HepG2 (cell line): ENCODE measurements at regions not wholly inside any gene's neighbourhood (a gene's known extent, or its start where the extent isn't known, plus 50 kb on each side); places are given as distances from the start of the nearest gene placed in this dataset.

Experiments used
- ATAC-seq: fragments of 200-7000 bp; cut with Tn5 transposase; 3 replicates; pipeline ENCODE4 v1.9.1; 2020; ENCODE audit warnings: mild to moderate bottlenecking, moderate library complexity
- BruUV-seq: library from RNA; stranded (reverse); fragments of 400-500 nt; replicated peaks from 2 replicates; lab custom pipeline; 2021; lab: Mats Ljungman, UMichigan
- CTCF ChIA-PET: fragments of 300-600 bp; formaldehyde crosslinking; extraction: SDS; loops from one replicate; lab custom pipeline; 2021; ENCODE audit warnings: low total read pairs, inconsistent platforms, low intra/inter-chr PET ratio; lab: Yijun Ruan, JAX
- POLR2A ChIA-PET: fragments of 350-600 bp; sonication (Branson Sonifier 250); formaldehyde crosslinking; loops from one replicate; lab custom pipeline; 2020; ENCODE audit warnings: antibody characterized with exemption, inconsistent platforms; lab: Yijun Ruan, JAX
- DNase-seq: peaks from one replicate; pipeline ENCODE4 v3.0.0-alpha.2; 2015; ENCODE audit warnings: low spot score
- FAIRE-seq: peaks from 3 replicates; lab custom pipeline; 2011; peaks lifted over from hg19 to GRCh38; lab: Jason Lieb, UNC
- H2AFZ ChIP-seq: one replicate; pipeline ENCODE4 v1.6.1; 2011; ENCODE audit warnings: low read length, inconsistent platforms
- H3K27ac ChIP-seq: fragments of 300-600 bp; 3 replicates; pipeline ENCODE4 v1.8.0; 2011; ENCODE audit warnings: mixed run types, mild to moderate bottlenecking, mixed read lengths, low read length, inconsistent platforms; ENCODE audit not compliant: insufficient read depth; ENCODE audit errors: extremely low read length
- H3K27me3 ChIP-seq, 2 experiments: fragments of 200-600 bp in 1 of 2; 2 replicates in 1 of 2; 3 replicates in 1 of 2; pipeline versions ENCODE4 v1.6.0 to v1.8.0; 2011; ENCODE audit warnings: low read length in 2 of 2, mild to moderate bottlenecking in 2 of 2, moderate library complexity in 2 of 2, inconsistent platforms in 1 of 2; ENCODE audit not compliant: insufficient read depth in 2 of 2, control insufficient read depth in 1 of 2
- H3K36me3 ChIP-seq, 2 experiments: fragments of 200-600 bp in 1 of 2; replicated peaks in 1 of 2; 2 replicates in 1 of 2; 3 replicates in 1 of 2; pipeline versions ENCODE4 v1.5.1 to v1.8.0; 2011; ENCODE audit warnings: low read length in 2 of 2, inconsistent platforms in 1 of 2; ENCODE audit not compliant: insufficient read depth in 2 of 2, control insufficient read depth in 1 of 2
- H3K4me1 ChIP-seq: 2 replicates; pipeline ENCODE4 v1.5.1; 2012; ENCODE audit warnings: low read length, inconsistent platforms; ENCODE audit not compliant: insufficient read depth
- H3K4me2 ChIP-seq: 2 replicates; pipeline ENCODE4 v1.6.0; 2011; ENCODE audit warnings: low read depth, low read length, inconsistent platforms
- H3K4me3 ChIP-seq, 3 experiments: fragments of 200-600 bp in 1 of 3; sonication (generic), shearing (Covaris generic) in 1 of 3; replicated peaks in 1 of 3; 2 replicates each; pipeline ENCODE4 v1.5.1; 2011 to 2016; ENCODE audit warnings: low read length in 3 of 3, inconsistent platforms in 2 of 3, low read depth in 2 of 3, mild to moderate bottlenecking in 2 of 3, control low read depth in 1 of 3, mixed read lengths in 1 of 3; ENCODE audit not compliant: insufficient read depth in 1 of 3
- H3K79me2 ChIP-seq: one replicate; pipeline ENCODE4 v1.6.1; 2011; ENCODE audit warnings: low read length, inconsistent platforms; ENCODE audit not compliant: insufficient read depth
- H3K9ac ChIP-seq: 2 replicates; pipeline ENCODE4 v1.6.0; 2011; ENCODE audit warnings: mild to moderate bottlenecking, low read depth, low read length, inconsistent platforms; ENCODE audit not compliant: insufficient read depth
- H3K9me3 ChIP-seq: 2 replicates; pipeline ENCODE4 v1.5.1; 2012; ENCODE audit warnings: mild to moderate bottlenecking, low read length
- H4K20me1 ChIP-seq: 2 replicates; pipeline ENCODE4 v1.6.0; 2011; ENCODE audit warnings: inconsistent platforms, mild to moderate bottlenecking, low read length, moderate library complexity; ENCODE audit not compliant: insufficient read depth
- BHLHE40 ChIP-seq: IDR thresholded peaks from 2 replicates; pipeline ENCODE4 v1.6.1; 2011; ENCODE audit warnings: low read length, improper control_type of control experiment
- CEBPG ChIP-seq: IDR thresholded peaks from 2 replicates; pipeline ENCODE4 v1.6.1; 2016
- CHD2 ChIP-seq: IDR thresholded peaks from 2 replicates; pipeline ENCODE4 v1.6.1; 2011; ENCODE audit warnings: low read depth, low read length, improper control_type of control experiment
- HMGXB3 ChIP-seq: sonication (generic); formaldehyde crosslinking; IDR thresholded peaks from 2 replicates; pipeline ENCODE4 v1.4.0; 2020; ENCODE audit warnings: missing genetic modification reagents, borderline replicate concordance
- HOXD1 ChIP-seq: sonication (generic); formaldehyde crosslinking; IDR thresholded peaks from 2 replicates; pipeline ENCODE4 v1.5.0; 2020; ENCODE audit warnings: missing genetic modification reagents
- KLF11 ChIP-seq: IDR thresholded peaks from 2 replicates; pipeline ENCODE4 v1.6.1; 2016; ENCODE audit warnings: missing compliant biosample characterization
- MED1 ChIP-seq: sonication (generic); formaldehyde crosslinking; IDR thresholded peaks from 2 replicates; pipeline ENCODE4 v1.4.0; 2020; ENCODE audit warnings: missing genetic modification reagents
- NAIF1 ChIP-seq: sonication (generic); formaldehyde crosslinking; IDR thresholded peaks from 2 replicates; pipeline ENCODE4 v1.5.0; 2020; ENCODE audit warnings: mild to moderate bottlenecking, missing genetic modification reagents, borderline replicate concordance
- PBX3 ChIP-seq: sonication (generic); formaldehyde crosslinking; IDR thresholded peaks from 2 replicates; pipeline ENCODE4 v1.8.1; 2023; ENCODE audit warnings: missing genetic modification reagents, inconsistent platforms, borderline replicate concordance
- PTBP1 ChIP-seq: fragments of 200-400 bp; formaldehyde crosslinking; IDR thresholded peaks from 2 replicates; pipeline ENCODE4 v1.6.1; 2018; ENCODE audit warnings: low read length, low read depth; ENCODE audit not compliant: poor library complexity, severe bottlenecking
- SMC3 ChIP-seq: IDR thresholded peaks from 2 replicates; pipeline ENCODE4 v1.6.1; 2011; ENCODE audit warnings: low read length, improper control_type of control experiment
- TAF15 ChIP-seq: fragments of 200-400 bp; formaldehyde crosslinking; IDR thresholded peaks from one replicate; pipeline ENCODE4 v1.6.1; 2018; ENCODE audit warnings: mild to moderate bottlenecking, low read depth, low read length; ENCODE audit not compliant: poor library complexity, severe bottlenecking
- TOE1 ChIP-seq: sonication (generic); formaldehyde crosslinking; IDR thresholded peaks from 2 replicates; pipeline ENCODE4 v1.4.0; 2020; ENCODE audit warnings: mild to moderate bottlenecking, missing genetic modification reagents
- YEATS4 ChIP-seq: sonication (generic); formaldehyde crosslinking; IDR thresholded peaks from 2 replicates; pipeline ENCODE4 v1.4.0; 2020; ENCODE audit warnings: missing genetic modification reagents, borderline replicate concordance
- ZNF136 ChIP-seq: sonication (generic); formaldehyde crosslinking; IDR thresholded peaks from 2 replicates; pipeline ENCODE4 v1.8.1; 2022; ENCODE audit warnings: low read depth, mild to moderate bottlenecking, moderate library complexity, missing genetic modification reagents
- ZNF552 ChIP-seq: sonication (generic); formaldehyde crosslinking; IDR thresholded peaks from 2 replicates; pipeline ENCODE4 v1.9.0; 2022; ENCODE audit warnings: missing genetic modification reagents, mild to moderate bottlenecking, borderline replicate concordance
- ZNF572 ChIP-seq: sonication (generic); formaldehyde crosslinking; IDR thresholded peaks from 2 replicates; pipeline ENCODE4 v1.5.1; 2020; ENCODE audit warnings: mild to moderate bottlenecking, missing genetic modification reagents
- ZNF703 ChIP-seq: sonication (generic); formaldehyde crosslinking; IDR thresholded peaks from 2 replicates; pipeline ENCODE4 v1.5.1; 2020; ENCODE audit warnings: missing genetic modification reagents, mild to moderate bottlenecking, moderate library complexity, borderline replicate concordance
- ZNF713 ChIP-seq: sonication (generic); formaldehyde crosslinking; IDR thresholded peaks from 2 replicates; pipeline ENCODE4 v1.4.0; 2020; ENCODE audit warnings: mild to moderate bottlenecking, missing genetic modification reagents
- ZNF790 ChIP-seq: sonication (generic); formaldehyde crosslinking; IDR thresholded peaks from 2 replicates; pipeline ENCODE4 v1.8.0; 2022; ENCODE audit warnings: missing genetic modification reagents, mild to moderate bottlenecking, borderline replicate concordance
- WGBS: methylation state at CpG from one replicate; pipeline ENCODE4 v1.1.6; 2017; ENCODE audit warnings: low lambda C conversion rate; 5-methylcytosine and 5-hydroxymethylcytosine counted together
- in situ Hi-C: cut with HindIII; loops from 2 replicates; pipeline ENCODE4 v1.10.0; 2017; ENCODE audit warnings: low pct_unique_long_range_greater_than_20kb; ENCODE audit not compliant: extremely low pct_ligation_motif_present
- intact Hi-C: fragments of 100-400 bp; cut with micrococcal nuclease; formaldehyde crosslinking; loops from one replicate; pipeline ENCODE4 v1.10.0; 2022; ENCODE audit not compliant: unreplicated experiment

- no peak for TF ChIP-seq TAF15
- TF ChIP-seq ZNF790: no peak
- TF ChIP-seq TOE1 (CRISPR knock-in tag): no peak
- TF ChIP-seq ZNF136 (CRISPR knock-in tag): no peak
- TF ChIP-seq KLF11 (CRISPR knock-in tag): no peak
- TF ChIP-seq, all 625 proteins: peak for 0
Observed at GRCh38 chr19:30109565-30109964, 167.5 kb downstream of the URI1 start (continued).

GRCh38 chr19:30111021-30111855 is 169.2 kb downstream of the URI1 start:
- no peak overlapping the region for H3K4me2 ChIP-seq
- intact Hi-C loops (no loop called here), in situ Hi-C loops (no loop called here)
- FAIRE-seq (no peak), ATAC-seq (no peak), DNase-seq (no peak)
- no peak overlapping the region for H3K4me3 ChIP-seq
- WGBS: 32% methylated on average over 12 of the region's 22 CpGs
- no peak overlapping the region for H3K27ac ChIP-seq
- peaks cover 9% of the 10 kb centered on the region; the same call in 1 of the 2 replicates for H3K4me1 ChIP-seq
- no peaks in the 10 kb centered on the region for H3K79me2 ChIP-seq
- no peak overlapping the region for H2AFZ ChIP-seq
- H3K9me3 ChIP-seq: no peaks in the 10 kb centered on the region
- H3K9ac ChIP-seq: no peak overlapping the region
- CTCF ChIA-PET: no interaction called here
- POLR2A ChIA-PET: no interaction called here
- H4K20me1 ChIP-seq: no peaks in the 10 kb centered on the region
- peaks cover 3 to 6% of the 10 kb centered on the region in 2 experiments; a peak in 3 of 5 replicates for H3K27me3 ChIP-seq
- H3K36me3 ChIP-seq: no peaks in the 10 kb centered on the region
- no TSS peak for BruUV-seq
- TF ChIP-seq NAIF1 (no peak), HMGXB3 (no peak), SMC3 (no peak), YEATS4 (CRISPR knock-in tag) (no peak), HOXD1 (CRISPR knock-in tag) (no peak), ZNF703 (CRISPR knock-in tag) (no peak), ZNF552 (CRISPR knock-in tag) (no peak), ZNF572 (no peak), BHLHE40 (no peak), CEBPG (CRISPR knock-in tag) (no peak), PTBP1 (no peak), PBX3 (no peak), CHD2 (no peak), MED1 (CRISPR knock-in tag) (no peak), ZNF713 (no peak)
